DMS 273 treated with DMSO at 0.1 percent for 48 hours (cell line): ENCODE measurements at regions not wholly inside any gene's neighbourhood (a gene's known extent, or its start where the extent isn't known, plus 50 kb on each side); places are given as distances from the start of the nearest gene placed in this dataset.
"Not testable (repeated sequence)": the region's sequence is repeated elsewhere in the genome, so short reads cannot be mapped to it uniquely, and the experiment has no call there.

Experiments used
- DNase-seq: peaks from one replicate; lab custom pipeline; 2025; lab: John Stamatoyannopoulos, UW

GRCh38 chr3:27661797-27662196 lies 60.3 kb downstream of the EOMES start:
- DNase-seq: no peak

- no peak for DNase-seq
Observed at GRCh38 chr3:27659279-27660021, 62.7 kb downstream of the EOMES start.

GRCh38 chr3:27658741-27659140 lies 63.4 kb downstream of the EOMES start:
- DNase-seq: no peak

GRCh38 chr3:27657871-27658270 lies 64.3 kb downstream of the EOMES start:
- DNase-seq: no peak

- no peak for DNase-seq
Observed at GRCh38 chr3:27657404-27657803, 64.7 kb downstream of the EOMES start.

- DNase-seq: no peak
Observed at GRCh38 chr3:27656790-27657189, 65.3 kb downstream of the EOMES start.

GRCh38 chr3:27655547-27655946 lies 66.6 kb downstream of the EOMES start:
- DNase-seq: no peak

- DNase-seq: no peak
Observed at GRCh38 chr3:27653803-27654558, 68.1 kb downstream of the EOMES start.

- DNase-seq: no peak
Observed at GRCh38 chr3:27649277-27649676, 72.8 kb downstream of the EOMES start.

- DNase-seq: no peak
Observed at GRCh38 chr3:27646896-27647295, 75.2 kb downstream of the EOMES start.

- no peak for DNase-seq
Observed at GRCh38 chr3:27644941-27645340, 77.2 kb downstream of the EOMES start.

- peak; percentile 11 for DNase-seq
Observed at GRCh38 chr3:27643355-27643754, 78.8 kb downstream of the EOMES start.

- DNase-seq: no peak
Observed at GRCh38 chr3:27642796-27643195, 79.3 kb downstream of the EOMES start.

GRCh38 chr3:27641888-27642601 lies 80.1 kb downstream of the EOMES start:
- DNase-seq: no peak

- DNase-seq: no peak
Observed at GRCh38 chr3:27641271-27641800, 80.8 kb downstream of the EOMES start.

- DNase-seq: no peak
Observed at GRCh38 chr3:27639271-27639670, 82.9 kb downstream of the EOMES start.

GRCh38 chr3:27638594-27638993 lies 83.5 kb downstream of the EOMES start:
- DNase-seq: no peak

GRCh38 chr3:27637346-27637995 lies 84.7 kb downstream of the EOMES start:
- no peak for DNase-seq

- DNase-seq: not testable (repeated sequence)
Observed at GRCh38 chr3:27635006-27635405, 87.1 kb downstream of the EOMES start.

GRCh38 chr3:27633224-27633545 lies 88.9 kb downstream of the EOMES start:
- no peak for DNase-seq

GRCh38 chr3:27632431-27633223 lies 89.5 kb downstream of the EOMES start:
- DNase-seq: no peak
